ENCODE measurements at regions not wholly inside any gene's neighbourhood (a gene's known extent, or its start where the extent isn't known, plus 50 kb on each side); places are given as distances from the start of the nearest gene placed in this dataset.

GRCh38 chr13:34411177-34411576, 530.9 kb upstream of the NBEA start:
- no peaks in the 10 kb centered on the region for H3K9me3 ChIP-seq
- no peaks in the 10 kb centered on the region for H3K27me3 Mint-ChIP-seq (ENCODE audit: insufficient read depth, unreplicated experiment)
- TF ChIP-seq, protein P1, sequence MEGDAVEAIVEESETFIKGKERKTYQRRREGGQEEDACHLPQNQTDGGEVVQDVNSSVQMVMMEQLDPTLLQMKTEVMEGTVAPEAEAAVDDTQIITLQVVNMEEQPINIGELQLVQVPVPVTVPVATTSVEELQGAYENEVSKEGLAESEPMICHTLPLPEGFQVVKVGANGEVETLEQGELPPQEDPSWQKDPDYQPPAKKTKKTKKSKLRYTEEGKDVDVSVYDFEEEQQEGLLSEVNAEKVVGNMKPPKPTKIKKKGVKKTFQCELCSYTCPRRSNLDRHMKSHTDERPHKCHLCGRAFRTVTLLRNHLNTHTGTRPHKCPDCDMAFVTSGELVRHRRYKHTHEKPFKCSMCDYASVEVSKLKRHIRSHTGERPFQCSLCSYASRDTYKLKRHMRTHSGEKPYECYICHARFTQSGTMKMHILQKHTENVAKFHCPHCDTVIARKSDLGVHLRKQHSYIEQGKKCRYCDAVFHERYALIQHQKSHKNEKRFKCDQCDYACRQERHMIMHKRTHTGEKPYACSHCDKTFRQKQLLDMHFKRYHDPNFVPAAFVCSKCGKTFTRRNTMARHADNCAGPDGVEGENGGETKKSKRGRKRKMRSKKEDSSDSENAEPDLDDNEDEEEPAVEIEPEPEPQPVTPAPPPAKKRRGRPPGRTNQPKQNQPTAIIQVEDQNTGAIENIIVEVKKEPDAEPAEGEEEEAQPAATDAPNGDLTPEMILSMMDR (IDR thresholded peaks at IDR 0.05; ENCODE audit: insufficient read depth in 1 of 2, low read depth in 1 of 2, low read length in 1 of 2, severe bottlenecking in 1 of 2, unreplicated experiment in 1 of 2): no peak
- ChIA-PET CTCF (no interaction called here), POLR2A (no interaction called here)
- no peaks in the 10 kb centered on the region for H3K4me1 ChIP-seq
- no peaks in the 10 kb centered on the region for H3K36me3 ChIP-seq (ENCODE audit: control insufficient read depth, insufficient read depth, low read length)
- no peaks in the 10 kb centered on the region for H3K36me3 Mint-ChIP-seq (ENCODE audit: insufficient read depth, unreplicated experiment)
- DNase-seq: no peak
- BruUV-seq (replicated peaks): no TSS peak
- peaks cover 9% of the 10 kb centered on the region for H3K9me3 Mint-ChIP-seq (ENCODE audit: unreplicated experiment)
- H3K4me3 ChIP-seq (ENCODE audit: low read depth, low read length): no peak overlapping the region
- intact Hi-C loops (cut with micrococcal nuclease; ENCODE audit: unreplicated experiment): no loop called here
- no peak overlapping the region for H3K27ac Mint-ChIP-seq (ENCODE audit: unreplicated experiment)
- no peaks in the 10 kb centered on the region for H3K4me1 Mint-ChIP-seq (ENCODE audit: low read depth, unreplicated experiment)
- H3K27me3 ChIP-seq (replicated peaks; ENCODE audit: control insufficient read depth, insufficient read depth, low read length): no peaks in the 10 kb centered on the region
- H3K4me3 Mint-ChIP-seq (ENCODE audit: unreplicated experiment): no peak overlapping the region

DNA sequence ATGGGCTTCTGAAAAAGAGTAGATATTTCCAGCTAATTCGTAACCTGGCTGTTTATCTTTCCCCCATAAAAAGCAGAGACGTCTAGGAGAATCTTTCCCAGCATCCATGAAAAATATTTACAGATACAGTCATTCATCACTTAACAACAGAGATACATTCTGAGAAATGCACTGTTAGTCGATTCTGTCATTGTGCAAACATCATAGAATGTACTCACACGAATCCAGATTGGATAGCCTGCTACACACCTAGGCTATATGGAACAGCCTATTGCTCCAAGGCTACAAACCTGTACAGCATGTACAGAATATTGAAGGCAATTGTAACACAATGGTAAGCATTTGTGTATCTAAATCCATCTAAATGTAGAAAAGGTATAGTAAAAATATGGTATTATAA, 530.2 kb upstream of the NBEA start:
- intact Hi-C loops (cut with micrococcal nuclease; ENCODE audit: unreplicated experiment): no loop called here
- Mint-ChIP-seq H3K27ac (ENCODE audit: unreplicated experiment) (no peak overlapping the region), H3K9me3 (ENCODE audit: unreplicated experiment) (peaks cover 9% of the 10 kb centered on the region), H3K36me3 (ENCODE audit: insufficient read depth, unreplicated experiment) (no peaks in the 10 kb centered on the region), H3K27me3 (ENCODE audit: insufficient read depth, unreplicated experiment) (no peaks in the 10 kb centered on the region), H3K4me1 (ENCODE audit: low read depth, unreplicated experiment) (no peaks in the 10 kb centered on the region), H3K4me3 (ENCODE audit: unreplicated experiment) (no peak overlapping the region)
- no peak for DNase-seq
- Histone ChIP-seq H3K4me3 (ENCODE audit: low read depth, low read length) (no peak overlapping the region), H3K9me3 (no peaks in the 10 kb centered on the region), H3K27me3 (replicated peaks; ENCODE audit: control insufficient read depth, insufficient read depth, low read length) (no peaks in the 10 kb centered on the region), H3K36me3 (ENCODE audit: control insufficient read depth, insufficient read depth, low read length) (no peaks in the 10 kb centered on the region), H3K4me1 (no peaks in the 10 kb centered on the region)
- BruUV-seq (replicated peaks): no TSS peak
- ChIA-PET CTCF (no interaction called here), POLR2A (no interaction called here)
- TF ChIP-seq, protein P1 (IDR thresholded peaks at IDR 0.05; ENCODE audit: insufficient read depth in 1 of 2, low read depth in 1 of 2, low read length in 1 of 2, severe bottlenecking in 1 of 2, unreplicated experiment in 1 of 2): no peak

- Mint-ChIP-seq H3K4me1 (ENCODE audit: low read depth, unreplicated experiment) (no peaks in the 10 kb centered on the region), H3K4me3 (ENCODE audit: unreplicated experiment) (no peak overlapping the region), H3K36me3 (ENCODE audit: insufficient read depth, unreplicated experiment) (no peaks in the 10 kb centered on the region), H3K9me3 (ENCODE audit: unreplicated experiment) (peaks cover 5% of the 10 kb centered on the region), H3K27ac (ENCODE audit: unreplicated experiment) (no peak overlapping the region), H3K27me3 (ENCODE audit: insufficient read depth, unreplicated experiment) (no peaks in the 10 kb centered on the region)
- TF ChIP-seq, protein P1 (IDR thresholded peaks at IDR 0.05; ENCODE audit: insufficient read depth in 1 of 2, low read depth in 1 of 2, low read length in 1 of 2, severe bottlenecking in 1 of 2, unreplicated experiment in 1 of 2): no peak
- intact Hi-C loops (cut with micrococcal nuclease; ENCODE audit: unreplicated experiment): no loop called here
- Histone ChIP-seq H3K4me1 (no peaks in the 10 kb centered on the region), H3K36me3 (ENCODE audit: control insufficient read depth, insufficient read depth, low read length) (no peaks in the 10 kb centered on the region), H3K4me3 (ENCODE audit: low read depth, low read length) (no peak overlapping the region), H3K27me3 (replicated peaks; ENCODE audit: control insufficient read depth, insufficient read depth, low read length) (no peaks in the 10 kb centered on the region), H3K9me3 (no peaks in the 10 kb centered on the region)
- DNase-seq: no peak
- ChIA-PET POLR2A (no interaction called here), CTCF (no interaction called here)
- BruUV-seq (replicated peaks): no TSS peak
Measured at GRCh38 chr13:34412295-34412694, 529.8 kb upstream of the NBEA start.

Data from Caco-2 (cell line).